Loucy (cell line): ENCODE measurements at regions not wholly inside any gene's neighbourhood (a gene's known extent, or its start where the extent isn't known, plus 50 kb on each side); places are given as distances from the start of the nearest gene placed in this dataset.
"Not testable (repeated sequence)": the region's sequence is repeated elsewhere in the genome, so short reads cannot be mapped to it uniquely, and the experiment has no call there.

Source experiments
- EZH2phosphoT487 ChIP-seq: fragments of 200-600 bp; IDR thresholded peaks from 2 replicates; pipeline ENCODE4 v1.6.1; 2018; ENCODE audit warnings: antibody characterized with exemption, mild to moderate bottlenecking, moderate library complexity, borderline replicate concordance
- TF ChIP-seq, protein P1 (sequence below): fragments of 200-600 bp; sonication (generic); conservative IDR thresholded peaks from 2 replicates; pipeline ENCODE4 v1.5.1; 2014; ENCODE audit warnings: mild to moderate bottlenecking, antibody characterized with exemption, low read length

DNA sequence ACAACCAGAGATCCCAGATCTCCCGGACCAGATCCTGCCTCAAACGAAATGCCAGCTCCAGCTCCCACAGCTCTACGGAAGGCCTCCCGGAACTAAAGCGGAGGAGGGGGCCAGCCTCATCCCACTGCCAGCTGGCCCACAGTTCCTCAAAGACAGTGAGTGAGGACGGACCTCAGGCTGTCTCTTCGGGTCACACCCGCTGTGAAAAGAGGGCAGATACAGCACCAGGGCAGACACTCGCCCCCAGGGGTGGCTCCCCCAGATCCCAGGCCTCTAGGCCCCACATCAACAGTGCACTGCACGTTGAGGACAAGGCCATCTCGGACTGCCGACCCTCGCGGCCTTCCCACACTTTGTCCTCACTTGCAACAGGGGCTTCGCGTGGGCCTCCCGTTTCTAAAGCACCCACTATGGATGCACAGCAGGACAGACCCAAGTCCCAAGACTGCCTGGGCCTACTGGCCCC is 148.3 kb upstream of the C1QTNF3 start:
- TF ChIP-seq, protein P1, sequence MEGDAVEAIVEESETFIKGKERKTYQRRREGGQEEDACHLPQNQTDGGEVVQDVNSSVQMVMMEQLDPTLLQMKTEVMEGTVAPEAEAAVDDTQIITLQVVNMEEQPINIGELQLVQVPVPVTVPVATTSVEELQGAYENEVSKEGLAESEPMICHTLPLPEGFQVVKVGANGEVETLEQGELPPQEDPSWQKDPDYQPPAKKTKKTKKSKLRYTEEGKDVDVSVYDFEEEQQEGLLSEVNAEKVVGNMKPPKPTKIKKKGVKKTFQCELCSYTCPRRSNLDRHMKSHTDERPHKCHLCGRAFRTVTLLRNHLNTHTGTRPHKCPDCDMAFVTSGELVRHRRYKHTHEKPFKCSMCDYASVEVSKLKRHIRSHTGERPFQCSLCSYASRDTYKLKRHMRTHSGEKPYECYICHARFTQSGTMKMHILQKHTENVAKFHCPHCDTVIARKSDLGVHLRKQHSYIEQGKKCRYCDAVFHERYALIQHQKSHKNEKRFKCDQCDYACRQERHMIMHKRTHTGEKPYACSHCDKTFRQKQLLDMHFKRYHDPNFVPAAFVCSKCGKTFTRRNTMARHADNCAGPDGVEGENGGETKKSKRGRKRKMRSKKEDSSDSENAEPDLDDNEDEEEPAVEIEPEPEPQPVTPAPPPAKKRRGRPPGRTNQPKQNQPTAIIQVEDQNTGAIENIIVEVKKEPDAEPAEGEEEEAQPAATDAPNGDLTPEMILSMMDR, result not testable (repeated sequence)
- not testable (repeated sequence) for TF ChIP-seq EZH2phosphoT487
